Heart left ventricle (tissue), 16 donors: ENCODE measurements at regions not wholly inside any gene's neighbourhood (a gene's known extent, or its start where the extent isn't known, plus 50 kb on each side); places are given as distances from the start of the nearest gene placed in this dataset.
"Not testable (repeated sequence)": the region's sequence is repeated elsewhere in the genome, so short reads cannot be mapped to it uniquely, and the experiment has no call there.

Experiments used
- ATAC-seq, 4 donors: fragments of 200-7000 bp; cut with Tn5 transposase; one replicate each; pipeline ENCODE4 v1.9.1; 2020 to 2022; ENCODE audit warnings: moderate library complexity in 4 of 4, mild to moderate bottlenecking in 3 of 4, moderate number of reproducible peaks in 1 of 4
- DNase-seq, 5 donors: peaks; one replicate each; pipeline ENCODE4 v3.0.0-alpha.2; 2020
- H3K27ac ChIP-seq, 12 donors: fragments of 200-600 bp; sonication (generic) in 4 of 12; one replicate each; pipeline versions ENCODE4 v1.5.0 to v1.8.0; 2016 to 2022; ENCODE audit warnings: mild to moderate bottlenecking in 2 of 12
- H3K27me3 ChIP-seq, 9 donors: fragments of 200-600 bp; sonication (generic) in 2 of 9; one replicate each; pipeline versions ENCODE4 v1.5.1 to v1.8.0; 2016 to 2022; ENCODE audit warnings: mild to moderate bottlenecking in 3 of 9
- H3K36me3 ChIP-seq, 9 donors: fragments of 200-600 bp; sonication (generic) in 2 of 9; one replicate each; pipeline versions ENCODE4 v1.5.0 to v1.8.0; 2018 to 2022; ENCODE audit warnings: mild to moderate bottlenecking in 2 of 9
- H3K4me1 ChIP-seq, 12 donors: fragments of 200-600 bp; sonication (generic) in 4 of 12; one replicate each; pipeline versions ENCODE4 v1.5.0 to v1.8.0; 2016 to 2022; ENCODE audit warnings: mild to moderate bottlenecking in 3 of 12
- H3K4me3 ChIP-seq, 12 donors: fragments of 200-600 bp; sonication (generic) in 4 of 12; one replicate each; pipeline versions ENCODE4 v1.5.0 to v1.8.0; 2017 to 2022; ENCODE audit warnings: mild to moderate bottlenecking in 9 of 12, moderate library complexity in 4 of 12
- H3K9me3 ChIP-seq, 12 donors: fragments of 200-600 bp; sonication (generic) in 4 of 12; one replicate each; pipeline versions ENCODE4 v1.5.0 to v1.8.0; 2016 to 2022; ENCODE audit warnings: mild to moderate bottlenecking in 1 of 12
- POLR2A ChIP-seq, 2 donors: fragments of 450-650 bp; IDR thresholded peaks; one replicate each; pipeline ENCODE4 v1.6.1; 2017; ENCODE audit warnings: antibody characterized with exemption in 2 of 2, mild to moderate bottlenecking in 2 of 2, moderate library complexity in 2 of 2
- WGBS, 4 donors: extraction: QIAGEN DNeasy Blood & Tissue Kit in 2 of 4; methylation state at CpG; one replicate each; pipeline versions ENCODE4 v1.1.5 to v1.1.7; 2013 to 2018; 5-methylcytosine and 5-hydroxymethylcytosine counted together
- intact Hi-C, 10 donors: fragments of 100-400 bp; cut with DNase I; formaldehyde crosslinking; loops; one replicate each; pipeline versions ENCODE4 v1.11.1 to v1.14.2; 2022
- TF ChIP-seq, protein P1 (sequence below), 12 donors: fragments of 200-600 bp; sonication (generic) in 4 of 12; IDR thresholded peaks; one replicate each; pipeline versions ENCODE4 v1.5.0 to v1.8.0; 2018 to 2022; ENCODE audit warnings: antibody characterized with exemption in 12 of 12, mild to moderate bottlenecking in 5 of 12
- donor health status: ischemic (EF 13 %, LVEDD 7.1; RV severe dilation, severe dysfunction).
- donor health status: healthy with polysubstance abuse.
- donor health status: DM: no; HTN: yes; CAD: no.
- donor health status: DM: no; HTN: no; CAD: no.
- donor health status: ischemic (EF 25% LVEDD 6.9; RV normal size, moderate dysfunction).
- donor health status: ischemic (EF 25% LVEDD 5.7; RV mildly dilated, moderate dysfunction).
- donor health status: healthy.
- donor health status: DM: yes; HTN: yes; CAD: no.
- donor health status: ischemic (EF 35%, LVEDD 5.7; RV mildly dilated, moderate dysfunction).
- donor health status: nonischemic (EF 11% LVEDD 7.7; RV severe dilation, severe dysfunction).
- donor health status: DM: yes; HTN: yes; CAD: no.
- donor health status: PGD.
- donor health status: ischemic (EF 29% LVEDD 5.4; RV normal size, mild dysfunction).
- donor health status: nonischemic (EF 23%, LVEDD 6.1; RV moderate dilation, normal function).

DNA sequence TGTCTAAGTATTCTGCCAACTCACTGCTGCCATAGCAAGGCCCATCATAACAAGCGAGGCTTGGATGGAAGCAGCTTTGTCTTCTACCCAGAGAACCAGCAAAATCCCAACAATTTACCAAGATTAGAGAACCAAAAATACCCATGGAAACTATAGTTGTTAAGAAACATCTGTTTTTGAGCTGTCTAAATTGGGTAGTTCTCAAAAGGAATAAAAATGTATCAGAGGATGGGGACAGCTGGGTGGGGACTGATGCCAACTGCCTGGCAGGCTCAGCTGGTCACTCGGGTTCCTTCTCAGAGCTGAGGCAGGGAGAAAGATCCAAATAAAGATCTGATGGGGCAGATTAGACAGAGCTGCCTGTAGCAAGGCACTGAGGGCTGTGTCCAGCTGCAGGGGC lies 85.9 kb upstream of the GRK3 start:
- intact Hi-C loops = no loop called here
- WGBS, 4 donors = 68 to 80% (median 72%) methylated on average over 2 of the region's 2 CpGs
- Histone ChIP-seq H3K27me3 (no peaks in the 10 kb centered on the region), H3K36me3 (peaks cover 0 to 19% (median 0%) of the 10 kb centered on the region in 9 donors), H3K27ac (no peak overlapping the region), H3K4me1 (peaks cover 0 to 28% (median 13%) of the 10 kb centered on the region in 12 donors), H3K4me3 (no peak overlapping the region), H3K9me3 (peaks cover 0 to 11% (median 0%) of the 10 kb centered on the region in 12 donors)
- TF ChIP-seq POLR2A (IDR thresholded peaks at IDR 0.05) = no peak
- TF ChIP-seq, protein P1, sequence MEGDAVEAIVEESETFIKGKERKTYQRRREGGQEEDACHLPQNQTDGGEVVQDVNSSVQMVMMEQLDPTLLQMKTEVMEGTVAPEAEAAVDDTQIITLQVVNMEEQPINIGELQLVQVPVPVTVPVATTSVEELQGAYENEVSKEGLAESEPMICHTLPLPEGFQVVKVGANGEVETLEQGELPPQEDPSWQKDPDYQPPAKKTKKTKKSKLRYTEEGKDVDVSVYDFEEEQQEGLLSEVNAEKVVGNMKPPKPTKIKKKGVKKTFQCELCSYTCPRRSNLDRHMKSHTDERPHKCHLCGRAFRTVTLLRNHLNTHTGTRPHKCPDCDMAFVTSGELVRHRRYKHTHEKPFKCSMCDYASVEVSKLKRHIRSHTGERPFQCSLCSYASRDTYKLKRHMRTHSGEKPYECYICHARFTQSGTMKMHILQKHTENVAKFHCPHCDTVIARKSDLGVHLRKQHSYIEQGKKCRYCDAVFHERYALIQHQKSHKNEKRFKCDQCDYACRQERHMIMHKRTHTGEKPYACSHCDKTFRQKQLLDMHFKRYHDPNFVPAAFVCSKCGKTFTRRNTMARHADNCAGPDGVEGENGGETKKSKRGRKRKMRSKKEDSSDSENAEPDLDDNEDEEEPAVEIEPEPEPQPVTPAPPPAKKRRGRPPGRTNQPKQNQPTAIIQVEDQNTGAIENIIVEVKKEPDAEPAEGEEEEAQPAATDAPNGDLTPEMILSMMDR (IDR thresholded peaks at IDR 0.05) = no peak
- ATAC-seq (no peak), DNase-seq (no peak)

DNA sequence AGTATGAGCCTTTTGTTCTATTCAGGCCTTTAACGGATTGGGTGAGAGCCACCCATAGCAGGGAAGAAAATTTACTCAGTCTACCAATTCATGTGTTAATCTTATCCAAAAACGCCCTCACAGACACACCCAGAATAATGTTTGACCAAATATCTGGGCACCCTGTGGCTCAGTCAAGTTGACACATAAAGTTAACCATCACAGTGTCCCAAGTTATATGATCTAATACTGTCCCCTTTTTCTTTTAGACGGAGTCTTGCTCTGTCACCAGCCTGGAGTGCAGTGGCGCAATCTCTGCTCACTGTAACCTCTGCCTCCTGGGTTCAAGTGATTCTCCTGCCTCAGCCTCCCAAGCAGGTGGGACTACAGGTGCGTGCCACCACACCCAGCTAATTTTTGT lies 83.6 kb upstream of the GRK3 start:
- DNase-seq, H3K27me3 ChIP-seq, H3K27ac ChIP-seq, intact Hi-C loops, ATAC-seq, H3K4me3 ChIP-seq: not testable (repeated sequence)
- Histone ChIP-seq H3K4me1 (peaks cover 0 to 20% (median 11%) of the 10 kb centered on the region in 12 donors), H3K9me3 (peaks cover 0 to 11% (median 0%) of the 10 kb centered on the region in 12 donors), H3K36me3 (peaks cover 0 to 34% (median 4%) of the 10 kb centered on the region in 9 donors)
- 89 to 98% (median 95%) methylated on average over 5 of the region's 5 CpGs for WGBS, 4 donors

DNA sequence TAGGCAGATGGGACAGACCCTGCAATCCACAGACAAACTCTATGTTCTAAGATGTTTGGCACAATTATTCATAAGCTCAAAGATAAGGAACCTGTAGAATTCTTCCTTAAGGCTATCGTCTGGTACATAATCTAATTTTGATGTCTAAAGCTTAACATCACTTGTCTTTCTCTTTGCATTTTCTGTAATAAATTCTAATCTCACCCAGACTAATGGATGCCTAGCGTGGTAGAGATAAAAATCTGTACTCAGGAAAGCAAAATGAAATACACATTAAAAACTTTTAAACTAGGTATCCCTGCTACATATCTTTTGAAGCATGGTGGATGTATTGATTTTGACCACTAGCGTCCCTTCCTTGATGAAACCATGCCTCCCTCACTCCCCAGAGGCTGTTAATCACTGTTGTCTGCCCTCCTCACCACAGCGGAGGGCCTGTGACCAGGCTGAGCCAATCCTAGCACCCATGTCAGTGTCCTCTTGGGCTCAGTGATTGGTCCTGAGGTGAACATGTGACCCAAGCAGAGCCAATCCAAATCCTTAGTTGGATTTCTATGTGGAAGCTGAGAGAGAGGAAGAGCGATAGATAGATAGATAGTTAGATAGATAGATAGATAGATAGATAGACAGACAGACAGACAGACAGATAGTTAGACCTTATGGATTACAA lies 82.2 kb upstream of the GRK3 start:
- intact Hi-C loops = no loop called here
- DNase-seq (no peak), ATAC-seq (no peak)
- H3K36me3 ChIP-seq = peaks cover 0 to 39% (median 4%) of the 10 kb centered on the region in 9 donors
- H3K27me3 ChIP-seq = no peaks in the 10 kb centered on the region
- peaks cover 0 to 10% (median 0%) of the 10 kb centered on the region in 12 donors for H3K9me3 ChIP-seq
- 88 to 96% (median 90%) methylated on average over 5 of the region's 5 CpGs for WGBS, 4 donors
- no peak overlapping the region for H3K4me3 ChIP-seq
- peaks cover 0 to 18% (median 11%) of the 10 kb centered on the region in 12 donors for H3K4me1 ChIP-seq
- TF ChIP-seq, protein P1 (IDR thresholded peaks at IDR 0.05) = no peak
- TF ChIP-seq POLR2A (IDR thresholded peaks at IDR 0.05) = no peak
- H3K27ac ChIP-seq = no peak overlapping the region

DNA sequence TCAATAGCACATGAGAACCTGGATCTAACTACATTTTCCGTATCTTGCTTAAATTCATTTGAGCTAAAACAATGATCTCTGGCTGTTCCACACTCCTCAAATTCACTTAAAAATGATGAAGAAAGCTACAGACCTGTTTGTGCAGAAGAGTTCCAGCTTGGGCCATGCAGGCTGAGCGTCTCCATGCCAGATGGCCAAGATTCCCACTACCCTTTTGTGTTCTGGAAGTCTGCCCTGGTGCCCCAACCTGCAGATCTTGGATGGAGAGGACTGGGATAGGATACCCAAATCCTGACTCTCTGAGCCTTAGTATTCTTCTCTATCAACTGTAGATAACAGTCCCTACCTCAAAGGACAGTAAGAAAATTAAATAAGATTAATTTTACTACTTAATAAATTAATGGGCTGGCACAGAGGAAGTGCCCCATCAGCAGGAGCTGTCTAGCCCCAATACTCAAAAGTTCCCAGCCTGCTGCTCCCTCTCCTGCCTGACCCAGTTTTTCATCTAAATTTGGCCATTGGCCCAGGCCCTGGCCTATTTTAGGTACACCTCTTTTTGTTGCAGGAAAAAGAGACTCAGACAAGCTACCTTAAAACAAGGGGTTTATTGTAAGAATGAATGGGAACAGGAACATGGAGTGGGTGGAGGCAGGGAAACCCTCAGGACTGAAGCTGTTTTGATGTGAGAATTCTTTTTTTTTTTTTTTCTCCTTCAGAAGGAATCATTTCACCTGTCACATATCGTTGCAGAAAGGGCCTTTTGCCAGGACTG lies 81.4 kb upstream of the GRK3 start:
- peak; percentile 51 to 82 (median 78) for ATAC-seq
- Histone ChIP-seq H3K36me3 (peaks cover 0 to 38% (median 4%) of the 10 kb centered on the region in 9 donors), H3K4me1 (peaks cover 0 to 20% (median 11%) of the 10 kb centered on the region in 12 donors), H3K27me3 (no peaks in the 10 kb centered on the region), H3K9me3 (peaks cover 0 to 5% (median 0%) of the 10 kb centered on the region in 12 donors), H3K27ac (peak overlapping the region in 3 of 12 donors; percentile 12 to 34 (median 19)), H3K4me3 (no peak overlapping the region)
- WGBS, 4 donors = 46 to 57% (median 55%) methylated on average over 3 of the region's 3 CpGs
- no peak for TF ChIP-seq POLR2A (IDR thresholded peaks at IDR 0.05)
- TF ChIP-seq, protein P1 (IDR thresholded peaks at IDR 0.05) = no peak
- DNase-seq = peak in 4 of 5 donors; percentile 36 to 58 (median 46)
- intact Hi-C loops = no loop called here
